AG04450 (cell line): ENCODE measurements at regions not wholly inside any gene's neighbourhood (a gene's known extent, or its start where the extent isn't known, plus 50 kb on each side); places are given as distances from the start of the nearest gene placed in this dataset.

Experiments used
- CTCF ChIA-PET: fragments of 300-600, 350-600 bp; formaldehyde crosslinking; extraction: SDS; loops from one replicate; lab custom pipeline; 2022; ENCODE audit warnings: antibody characterized with exemption, inconsistent platforms; lab: Charles Lee
- POLR2A ChIA-PET: fragments of 350-600 bp; formaldehyde crosslinking; extraction: SDS; loops from one replicate; lab custom pipeline; 2021; ENCODE audit warnings: antibody characterized with exemption, inconsistent platforms; lab: Yijun Ruan, JAX
- DNase-seq: peaks from one replicate; pipeline ENCODE4 v3.0.0-alpha.2; 2011; ENCODE audit warnings: low read depth, low spot score
- H3K27ac ChIP-seq: one replicate; pipeline ENCODE4 v1.5.1; 2012; ENCODE audit warnings: low read depth, low read length, control low read depth
- H3K27me3 ChIP-seq: one replicate; pipeline ENCODE4 v1.6.0; 2012; ENCODE audit warnings: low read length; ENCODE audit not compliant: control insufficient read depth, insufficient read depth
- H3K4me3 ChIP-seq: 2 replicates; pipeline ENCODE4 v1.5.1; 2011; ENCODE audit warnings: mild to moderate bottlenecking, low read depth, low read length, control low read depth
- H3K9me3 ChIP-seq: 2 replicates; pipeline ENCODE4 v1.5.1; 2012; ENCODE audit warnings: low read length; ENCODE audit not compliant: control insufficient read depth, insufficient read depth
- TF ChIP-seq, protein P1 (sequence below): IDR thresholded peaks from 2 replicates; pipeline ENCODE4 v1.5.1; 2011; ENCODE audit warnings: low read depth, low read length, control low read depth, inconsistent platforms

DNA sequence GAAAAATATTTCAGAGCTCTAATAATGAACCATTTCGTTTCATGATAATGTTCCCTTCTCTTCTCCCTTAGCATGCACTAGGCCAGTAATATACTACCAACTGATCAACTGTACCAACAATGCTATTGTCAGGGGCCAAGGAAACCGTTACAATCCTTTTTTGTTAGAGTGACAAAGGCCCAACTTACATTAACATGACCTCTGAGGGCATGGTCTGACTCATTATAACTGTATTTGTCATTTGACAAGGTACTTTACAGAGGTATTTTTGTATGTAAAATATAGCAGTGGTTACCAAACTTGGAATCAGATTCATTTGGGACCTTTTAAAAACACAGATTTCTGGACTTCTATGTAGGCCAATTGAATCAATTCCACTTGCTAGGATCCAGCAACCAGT lies 102.6 kb upstream of the RRP15 start:
- no peaks in the 10 kb centered on the region for H3K27me3 ChIP-seq
- DNase-seq: no peak
- ChIA-PET CTCF (interaction anchor here (1.5 kb wide), 1 partner anchor 11 kb away, joined by 4 read pairs; no protein-coding TSS in a partner anchor), POLR2A (no interaction called here)
- no peak overlapping the region for H3K4me3 ChIP-seq
- H3K27ac ChIP-seq: no peak overlapping the region
- TF ChIP-seq, protein P1, sequence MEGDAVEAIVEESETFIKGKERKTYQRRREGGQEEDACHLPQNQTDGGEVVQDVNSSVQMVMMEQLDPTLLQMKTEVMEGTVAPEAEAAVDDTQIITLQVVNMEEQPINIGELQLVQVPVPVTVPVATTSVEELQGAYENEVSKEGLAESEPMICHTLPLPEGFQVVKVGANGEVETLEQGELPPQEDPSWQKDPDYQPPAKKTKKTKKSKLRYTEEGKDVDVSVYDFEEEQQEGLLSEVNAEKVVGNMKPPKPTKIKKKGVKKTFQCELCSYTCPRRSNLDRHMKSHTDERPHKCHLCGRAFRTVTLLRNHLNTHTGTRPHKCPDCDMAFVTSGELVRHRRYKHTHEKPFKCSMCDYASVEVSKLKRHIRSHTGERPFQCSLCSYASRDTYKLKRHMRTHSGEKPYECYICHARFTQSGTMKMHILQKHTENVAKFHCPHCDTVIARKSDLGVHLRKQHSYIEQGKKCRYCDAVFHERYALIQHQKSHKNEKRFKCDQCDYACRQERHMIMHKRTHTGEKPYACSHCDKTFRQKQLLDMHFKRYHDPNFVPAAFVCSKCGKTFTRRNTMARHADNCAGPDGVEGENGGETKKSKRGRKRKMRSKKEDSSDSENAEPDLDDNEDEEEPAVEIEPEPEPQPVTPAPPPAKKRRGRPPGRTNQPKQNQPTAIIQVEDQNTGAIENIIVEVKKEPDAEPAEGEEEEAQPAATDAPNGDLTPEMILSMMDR: no peak
- H3K9me3 ChIP-seq: no peaks in the 10 kb centered on the region

DNA sequence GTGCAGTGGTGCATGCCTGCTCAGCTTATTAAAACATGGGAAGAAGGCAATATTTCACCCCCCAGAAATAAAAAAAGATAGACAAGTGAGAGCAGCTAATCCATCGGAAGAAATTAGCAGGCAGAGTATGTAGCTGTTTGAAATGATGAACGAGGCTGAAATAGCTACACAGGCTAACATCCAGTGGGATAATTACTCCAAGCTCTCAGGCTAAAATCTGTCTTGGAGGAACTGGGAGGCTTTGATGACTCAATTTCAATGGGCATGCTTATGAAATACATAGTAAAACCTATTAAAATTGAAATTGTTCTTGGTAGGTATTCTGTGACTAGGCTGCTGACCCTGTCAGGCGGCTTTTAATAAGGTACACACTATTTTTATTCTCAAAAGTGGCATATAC lies 84.1 kb upstream of the RRP15 start:
- H3K27me3 ChIP-seq: peaks cover 3% of the 10 kb centered on the region
- no peak overlapping the region for H3K4me3 ChIP-seq
- no peaks in the 10 kb centered on the region for H3K9me3 ChIP-seq
- POLR2A ChIA-PET: no interaction called here
- DNase-seq: no peak
- TF ChIP-seq, protein P1: no peak
- no peak overlapping the region for H3K27ac ChIP-seq
- CTCF ChIA-PET: no interaction called here

DNA sequence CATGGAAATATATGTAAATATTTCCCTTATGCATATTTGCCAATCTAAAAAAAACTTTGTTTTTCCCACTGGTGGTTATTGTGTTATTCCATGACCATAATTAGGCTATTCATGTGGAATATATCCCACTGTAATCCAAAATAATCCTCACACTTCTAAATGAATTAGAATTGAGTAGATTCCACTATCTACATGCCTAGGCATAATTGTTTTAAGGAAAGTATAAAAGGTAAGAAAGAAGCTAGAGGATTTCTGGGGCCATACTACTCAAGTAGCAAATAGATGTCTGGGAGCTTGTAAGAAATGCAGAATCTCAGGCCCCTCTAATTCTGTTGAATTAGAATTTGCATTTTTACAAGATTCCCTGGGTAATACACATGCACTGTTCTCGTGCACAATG lies 83.5 kb upstream of the RRP15 start:
- no peak overlapping the region for H3K4me3 ChIP-seq
- H3K27ac ChIP-seq: no peak overlapping the region
- H3K9me3 ChIP-seq: no peaks in the 10 kb centered on the region
- no peak for DNase-seq
- ChIA-PET CTCF (no interaction called here), POLR2A (no interaction called here)
- peaks cover 3% of the 10 kb centered on the region for H3K27me3 ChIP-seq
- TF ChIP-seq, protein P1: no peak

DNA sequence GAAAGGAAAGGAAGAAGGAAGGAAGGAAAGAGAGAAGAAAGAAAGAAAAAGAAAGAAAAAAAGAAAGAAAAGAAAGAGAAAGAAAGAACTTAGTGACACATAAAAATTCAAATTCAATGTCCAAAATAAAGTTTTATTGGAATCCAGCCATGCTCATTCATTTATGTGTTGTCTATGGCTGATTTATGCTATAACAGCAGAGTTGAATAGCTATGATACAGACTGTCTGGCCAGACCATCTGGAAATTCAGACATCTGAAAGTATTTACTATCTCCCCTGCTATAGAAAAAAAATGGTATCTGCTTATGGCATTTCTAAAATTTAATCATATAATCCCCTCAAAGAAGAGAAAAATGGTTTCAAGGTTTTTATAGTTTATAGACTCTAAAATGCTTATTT lies 79.4 kb upstream of the RRP15 start:
- ChIA-PET POLR2A (no interaction called here), CTCF (no interaction called here)
- TF ChIP-seq, protein P1: no peak
- no peak overlapping the region for H3K4me3 ChIP-seq
- H3K27ac ChIP-seq: no peak overlapping the region
- DNase-seq: no peak
- no peaks in the 10 kb centered on the region for H3K9me3 ChIP-seq
- no peaks in the 10 kb centered on the region for H3K27me3 ChIP-seq

DNA sequence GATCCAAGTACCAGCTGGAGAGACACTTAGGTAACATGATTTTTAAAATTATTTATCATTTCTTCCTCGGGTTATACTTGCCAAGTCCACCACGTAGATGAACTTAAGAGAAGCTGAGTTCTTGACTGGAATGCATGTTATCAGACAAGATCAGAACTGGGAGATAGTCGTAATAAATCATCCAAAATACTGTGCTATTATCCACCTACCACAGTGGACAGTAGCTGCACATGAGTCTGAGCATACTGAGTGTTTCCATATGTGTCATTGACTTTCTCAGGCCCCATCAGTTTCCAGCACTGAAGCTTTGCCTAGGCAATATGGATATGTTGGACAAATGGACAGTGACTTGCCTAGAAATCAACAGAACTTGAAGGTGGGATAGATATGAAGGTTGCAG lies 77.9 kb upstream of the RRP15 start:
- Histone ChIP-seq H3K27ac (no peak overlapping the region), H3K27me3 (no peaks in the 10 kb centered on the region), H3K9me3 (no peaks in the 10 kb centered on the region), H3K4me3 (no peak overlapping the region)
- DNase-seq: no peak
- CTCF ChIA-PET: interaction anchor here (1.3 kb wide), 1 partner anchor 36 kb away, joined by 4 read pairs; no protein-coding TSS in a partner anchor
- POLR2A ChIA-PET: no interaction called here
- TF ChIP-seq, protein P1: no peak
